Mesenteric fat pad (tissue), 1 donor: ENCODE measurements at regions not wholly inside any gene's neighbourhood (a gene's known extent, or its start where the extent isn't known, plus 50 kb on each side); places are given as distances from the start of the nearest gene placed in this dataset.

ENCODE experiments used
- DNase-seq: peaks from one replicate; pipeline ENCODE4 v3.0.0-alpha.2; 2020; ENCODE audit warnings: low spot score
- donor health status: DM: yes; HTN: yes; CAD: no.

- DNase-seq: no peak
These were observed 214.1 kb upstream of the ZNF32 start for GRCh38 chr10:43862756-43863155.

GRCh38 chr10:43861966-43862751, 213.5 kb upstream of the ZNF32 start:
- DNase-seq: no peak

- DNase-seq: no peak
These were observed 210.4 kb upstream of the ZNF32 start for GRCh38 chr10:43859016-43859525.

GRCh38 chr10:43857931-43858315, 209.2 kb upstream of the ZNF32 start:
- DNase-seq: no peak

GRCh38 chr10:43857206-43857930, 208.7 kb upstream of the ZNF32 start:
- DNase-seq: no peak

- no peak for DNase-seq
These were observed 207.6 kb upstream of the ZNF32 start for GRCh38 chr10:43856299-43856698.

- DNase-seq: no peak
These were observed 207.1 kb upstream of the ZNF32 start for GRCh38 chr10:43855667-43856210.

- DNase-seq: no peak
These were observed 205.3 kb upstream of the ZNF32 start for GRCh38 chr10:43854007-43854406.

- no peak for DNase-seq
These were observed 204.7 kb upstream of the ZNF32 start for GRCh38 chr10:43853369-43853768.

GRCh38 chr10:43852644-43853214, 204.0 kb upstream of the ZNF32 start:
- no peak for DNase-seq

- no peak for DNase-seq
These were observed 203.5 kb upstream of the ZNF32 start for GRCh38 chr10:43852149-43852548.

GRCh38 chr10:43851030-43851429, 202.3 kb upstream of the ZNF32 start:
- DNase-seq: no peak

- no peak for DNase-seq
These were observed 200.9 kb upstream of the ZNF32 start for GRCh38 chr10:43849551-43849950.

GRCh38 chr10:43846968-43847367, 198.3 kb upstream of the ZNF32 start:
- DNase-seq: no peak

- no peak for DNase-seq
These were observed 197.6 kb upstream of the ZNF32 start for GRCh38 chr10:43846187-43846680.

- DNase-seq: peak; percentile 85
These were observed 196.4 kb upstream of the ZNF32 start for GRCh38 chr10:43845121-43845520.

- DNase-seq: no peak
These were observed 195.5 kb upstream of the ZNF32 start for GRCh38 chr10:43844221-43844620.

- peak; percentile 83 for DNase-seq
These were observed 194.8 kb upstream of the ZNF32 start for GRCh38 chr10:43843321-43844101.

GRCh38 chr10:43842496-43842895, 193.8 kb upstream of the ZNF32 start:
- DNase-seq: no peak

GRCh38 chr10:43842072-43842471, 193.4 kb upstream of the ZNF32 start:
- DNase-seq: no peak

- no peak for DNase-seq
These were observed 191.3 kb upstream of the ZNF32 start for GRCh38 chr10:43839973-43840372.
